Fibroblast of the aortic adventitia (primary cell): ENCODE measurements at regions not wholly inside any gene's neighbourhood (a gene's known extent, or its start where the extent isn't known, plus 50 kb on each side); places are given as distances from the start of the nearest gene placed in this dataset.

Source experiments
- DNase-seq: peaks from one replicate; pipeline ENCODE4 v3.0.0-alpha.2; 2010; ENCODE audit warnings: low read depth
- H3K4me3 ChIP-seq: 2 replicates; pipeline ENCODE4 v1.5.1; 2011; ENCODE audit warnings: low read depth, mild to moderate bottlenecking, control low read depth, low read length, moderate library complexity
- CTCF ChIP-seq: IDR thresholded peaks from 2 replicates; pipeline ENCODE4 v1.5.1; 2011; ENCODE audit warnings: mild to moderate bottlenecking, low read length, control low read depth, inconsistent platforms; ENCODE audit not compliant: insufficient read depth

- H3K4me3 ChIP-seq: no peak overlapping the region
- DNase-seq: no peak
- TF ChIP-seq CTCF: no peak
Observed at GRCh38 chr1:222068101-222068500, 326.2 kb upstream of the DUSP10 start.

GRCh38 chr1:222066539-222066938, 324.6 kb upstream of the DUSP10 start:
- H3K4me3 ChIP-seq: no peak overlapping the region
- no peak for TF ChIP-seq CTCF
- no peak for DNase-seq

- H3K4me3 ChIP-seq: no peak overlapping the region
- no peak for DNase-seq
- no peak for TF ChIP-seq CTCF
Observed at GRCh38 chr1:222065234-222065633, 323.3 kb upstream of the DUSP10 start.

GRCh38 chr1:222064388-222065211, 322.7 kb upstream of the DUSP10 start:
- TF ChIP-seq CTCF: no peak
- DNase-seq: peak; percentile 60
- H3K4me3 ChIP-seq: no peak overlapping the region

- DNase-seq: no peak
- TF ChIP-seq CTCF: no peak
- H3K4me3 ChIP-seq: no peak overlapping the region
Observed at GRCh38 chr1:222062640-222063039, 320.8 kb upstream of the DUSP10 start.

- TF ChIP-seq CTCF: no peak
- DNase-seq: no peak
- no peak overlapping the region for H3K4me3 ChIP-seq
Observed at GRCh38 chr1:222061711-222062359, 319.9 kb upstream of the DUSP10 start.
